Smooth muscle cell (in vitro differentiated cells): ENCODE measurements at regions not wholly inside any gene's neighbourhood (a gene's known extent, or its start where the extent isn't known, plus 50 kb on each side); places are given as distances from the start of the nearest gene placed in this dataset.

Experiments
- DNase-seq: peaks from one replicate; lab custom pipeline; 2025; ENCODE audit not compliant: unreplicated experiment; lab: John Stamatoyannopoulos, UW
- H2AFZ ChIP-seq: fragments of 200-600 bp; sonication (generic); 2 replicates; pipeline ENCODE4 v1.6.0; 2016; ENCODE audit warnings: antibody characterized with exemption, low read depth, mild to moderate bottlenecking
- H3F3A ChIP-seq: fragments of 200-600 bp; sonication (generic); 2 replicates; pipeline ENCODE4 v1.6.0; 2017; ENCODE audit warnings: antibody characterized with exemption, low read depth
- H3K27ac ChIP-seq: fragments of 200-600 bp; sonication (generic); 2 replicates; pipeline ENCODE4 v1.5.1; 2016; ENCODE audit warnings: low read depth, mild to moderate bottlenecking
- H3K27me3 ChIP-seq: fragments of 200-600 bp; sonication (generic); 2 replicates; pipeline ENCODE4 v1.6.1; 2016; ENCODE audit warnings: low read depth, mild to moderate bottlenecking
- H3K36me3 ChIP-seq: fragments of 200-600 bp; sonication (generic); 2 replicates; pipeline ENCODE4 v1.5.1; 2016; ENCODE audit warnings: low read depth
- H3K4me1 ChIP-seq: fragments of 200-600 bp; sonication (generic); 2 replicates; pipeline ENCODE4 v1.5.1; 2016; ENCODE audit warnings: low read depth
- H3K4me2 ChIP-seq: fragments of 200-600 bp; sonication (generic); 2 replicates; pipeline ENCODE4 v1.6.0; 2016; ENCODE audit warnings: mild to moderate bottlenecking
- H3K4me3 ChIP-seq: fragments of 200-600 bp; sonication (generic); 2 replicates; pipeline ENCODE4 v1.5.1; 2016; ENCODE audit warnings: mild to moderate bottlenecking
- H3K79me2 ChIP-seq: fragments of 200-600 bp; sonication (generic); 2 replicates; pipeline ENCODE4 v1.6.0; 2016; ENCODE audit warnings: low read depth, mild to moderate bottlenecking
- H3K9ac ChIP-seq: fragments of 200-600 bp; sonication (generic); 2 replicates; pipeline ENCODE4 v1.6.0; 2016; ENCODE audit warnings: low read depth
- H3K9me3 ChIP-seq: fragments of 200-600 bp; sonication (generic); replicated peaks from 2 replicates; pipeline ENCODE4 v1.5.1; 2016; ENCODE audit warnings: low read depth
- H4K20me1 ChIP-seq: fragments of 200-600 bp; sonication (generic); 2 replicates; pipeline ENCODE4 v1.6.0; 2016; ENCODE audit warnings: low read depth
- CTCF ChIP-seq: fragments of 200-600 bp; sonication (generic); IDR thresholded peaks from 2 replicates; pipeline ENCODE4 v1.5.1; 2017; ENCODE audit warnings: borderline replicate concordance, mild to moderate bottlenecking, antibody characterized with exemption; ENCODE audit not compliant: insufficient read depth, poor library complexity, severe bottlenecking
- WGBS: methylation state at CpG from one replicate; pipeline ENCODE4 v1.1.7; 2016; ENCODE audit warnings: low lambda C conversion rate; 5-methylcytosine and 5-hydroxymethylcytosine counted together

DNA sequence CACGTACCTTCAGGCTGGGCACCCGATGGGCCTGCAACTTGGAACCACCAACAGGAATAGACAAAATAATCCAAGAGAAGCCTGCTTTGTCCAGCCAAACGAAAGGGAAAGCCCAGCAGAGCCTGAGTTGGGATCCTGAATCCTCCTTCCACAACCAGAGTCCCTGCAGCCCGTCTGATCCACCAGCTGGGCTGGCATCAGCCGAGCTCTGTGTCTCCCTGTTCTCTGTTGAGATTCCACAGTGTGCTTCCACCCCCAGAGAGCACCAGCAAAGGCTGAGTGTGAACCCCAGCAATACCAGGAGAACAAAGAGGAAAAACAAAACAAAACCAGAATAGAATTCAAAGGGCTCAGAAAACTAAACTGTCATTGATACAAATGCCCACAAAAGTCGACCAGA is 68.8 kb upstream of the PRNP start:
- no peak for DNase-seq
- Histone ChIP-seq H3K9me3 (no peaks in the 10 kb centered on the region), H3K4me1 (no peaks in the 10 kb centered on the region), H3K36me3 (no peaks in the 10 kb centered on the region), H3K4me3 (no peak overlapping the region), H4K20me1 (no peaks in the 10 kb centered on the region), H3K9ac (no peak overlapping the region), H3F3A (no peaks in the 10 kb centered on the region), H3K27me3 (no peaks in the 10 kb centered on the region), H3K4me2 (no peak overlapping the region), H2AFZ (no peak overlapping the region), H3K27ac (no peak overlapping the region), H3K79me2 (no peaks in the 10 kb centered on the region)
- TF ChIP-seq CTCF: no peak
- WGBS: 87% methylated on average over 6 of the region's 6 CpGs

DNA sequence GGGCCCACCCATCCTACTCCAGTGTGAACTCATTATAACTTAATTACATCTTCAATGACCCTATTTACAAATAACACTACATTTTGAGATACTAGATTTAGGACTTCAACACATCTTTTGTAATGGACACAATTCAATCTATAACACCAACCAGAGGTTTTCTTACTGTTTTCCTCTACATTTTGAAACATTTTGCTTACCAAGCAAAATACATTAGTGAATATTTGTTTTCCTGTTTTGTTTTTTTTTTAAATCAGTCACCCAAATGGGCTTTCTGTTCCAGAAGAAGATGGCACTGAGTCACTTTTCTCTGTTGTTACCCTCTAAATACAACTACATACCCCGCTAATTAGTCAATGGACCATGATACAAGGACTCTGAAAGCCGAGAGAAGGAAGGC is 69.2 kb upstream of the PRNP start:
- Histone ChIP-seq H2AFZ (no peak overlapping the region), H3K9ac (no peak overlapping the region), H3F3A (no peaks in the 10 kb centered on the region), H3K79me2 (no peaks in the 10 kb centered on the region), H3K4me2 (no peak overlapping the region), H3K36me3 (no peaks in the 10 kb centered on the region), H3K4me1 (no peaks in the 10 kb centered on the region), H3K9me3 (no peaks in the 10 kb centered on the region), H3K27ac (no peak overlapping the region), H4K20me1 (no peaks in the 10 kb centered on the region), H3K27me3 (no peaks in the 10 kb centered on the region), H3K4me3 (no peak overlapping the region)
- 92% methylated on average over 2 of the region's 2 CpGs for WGBS
- TF ChIP-seq CTCF: no peak
- DNase-seq: no peak

GRCh38 chr20:4613718-4614620 is 72.3 kb upstream of the PRNP start:
- H3K9me3 ChIP-seq: no peaks in the 10 kb centered on the region
- no peaks in the 10 kb centered on the region for H3K4me1 ChIP-seq
- H3F3A ChIP-seq: no peaks in the 10 kb centered on the region
- 68% methylated on average over 15 of the region's 15 CpGs for WGBS
- no peak overlapping the region for H3K9ac ChIP-seq
- H3K27ac ChIP-seq: no peak overlapping the region
- peaks cover 13% of the 10 kb centered on the region for H3K27me3 ChIP-seq
- TF ChIP-seq CTCF: peak; percentile 21
- DNase-seq: no peak
- H3K36me3 ChIP-seq: no peaks in the 10 kb centered on the region
- no peak overlapping the region for H3K4me2 ChIP-seq
- H3K79me2 ChIP-seq: no peaks in the 10 kb centered on the region
- no peak overlapping the region for H3K4me3 ChIP-seq
- H4K20me1 ChIP-seq: no peaks in the 10 kb centered on the region
- no peak overlapping the region for H2AFZ ChIP-seq

- Histone ChIP-seq H3K36me3 (no peaks in the 10 kb centered on the region), H2AFZ (no peak overlapping the region), H3K4me2 (no peak overlapping the region), H4K20me1 (no peaks in the 10 kb centered on the region), H3K9me3 (no peaks in the 10 kb centered on the region), H3K4me3 (no peak overlapping the region), H3K4me1 (no peaks in the 10 kb centered on the region), H3K27ac (no peak overlapping the region), H3F3A (no peaks in the 10 kb centered on the region), H3K27me3 (peaks cover 13% of the 10 kb centered on the region), H3K9ac (no peak overlapping the region), H3K79me2 (no peaks in the 10 kb centered on the region)
- no peak for TF ChIP-seq CTCF
- 88% methylated on average over 6 of the region's 6 CpGs for WGBS
- DNase-seq: no peak
Observed at GRCh38 chr20:4613184-4613583, 73.1 kb upstream of the PRNP start.
